Vagina (tissue), 2 donors: ENCODE measurements at regions not wholly inside any gene's neighbourhood (a gene's known extent, or its start where the extent isn't known, plus 50 kb on each side); places are given as distances from the start of the nearest gene placed in this dataset.

Experiments used
- DNase-seq, 2 donors: peaks; one replicate each; pipeline ENCODE4 v3.0.0-alpha.2; 2017; ENCODE audit errors: extremely low spot score in 2 of 2
- H3K27ac ChIP-seq: fragments of 200-600 bp; sonication (generic); one replicate; pipeline ENCODE4 v1.5.1; 2019
- H3K27me3 ChIP-seq: fragments of 200-600 bp; sonication (generic); one replicate; pipeline ENCODE4 v1.5.1; 2019
- H3K36me3 ChIP-seq, 2 donors: fragments of 200-600 bp; sonication (generic); one replicate each; pipeline ENCODE4 v1.5.1; 2017 to 2019
- H3K4me1 ChIP-seq: fragments of 200-600 bp; sonication (generic); one replicate; pipeline ENCODE4 v1.5.1; 2019
- H3K4me3 ChIP-seq, 2 donors: fragments of 200-600 bp; sonication (generic); 1 replicate in 1 of 2; 2 replicates in 1 of 2; pipeline ENCODE4 v1.5.1; 2016 to 2019
- H3K9me3 ChIP-seq: fragments of 200-600 bp; sonication (generic); one replicate; pipeline ENCODE4 v1.5.1; 2019
- POLR2A ChIP-seq, 2 donors: fragments of 450-650 bp; IDR thresholded peaks; one replicate each; pipeline ENCODE4 v1.6.1; 2017; ENCODE audit warnings: antibody characterized with exemption in 2 of 2, mild to moderate bottlenecking in 2 of 2, moderate library complexity in 2 of 2
- POLR2AphosphoS5 ChIP-seq, 2 donors: sonication (generic); formaldehyde crosslinking; IDR thresholded peaks; one replicate each; pipeline ENCODE4 v1.9.0; 2017; ENCODE audit warnings: antibody characterized with exemption in 2 of 2, mild to moderate bottlenecking in 2 of 2, low read depth in 1 of 2; ENCODE audit not compliant: insufficient read depth in 1 of 2
- intact Hi-C: fragments of 100-400 bp; cut with DNase I; formaldehyde crosslinking; loops from one replicate; pipeline ENCODE4 v1.15.1; 2023
- TF ChIP-seq, protein P1 (sequence below), 3 experiments: fragments of 450-650 bp in 2 of 3; fragments of 200-600 bp in 1 of 3; sonication (generic) in 1 of 3; IDR thresholded peaks; one replicate each; pipeline ENCODE4 v1.5.1; 2017 to 2019; ENCODE audit warnings: antibody characterized with exemption in 3 of 3, mild to moderate bottlenecking in 2 of 3, moderate library complexity in 2 of 3

DNA sequence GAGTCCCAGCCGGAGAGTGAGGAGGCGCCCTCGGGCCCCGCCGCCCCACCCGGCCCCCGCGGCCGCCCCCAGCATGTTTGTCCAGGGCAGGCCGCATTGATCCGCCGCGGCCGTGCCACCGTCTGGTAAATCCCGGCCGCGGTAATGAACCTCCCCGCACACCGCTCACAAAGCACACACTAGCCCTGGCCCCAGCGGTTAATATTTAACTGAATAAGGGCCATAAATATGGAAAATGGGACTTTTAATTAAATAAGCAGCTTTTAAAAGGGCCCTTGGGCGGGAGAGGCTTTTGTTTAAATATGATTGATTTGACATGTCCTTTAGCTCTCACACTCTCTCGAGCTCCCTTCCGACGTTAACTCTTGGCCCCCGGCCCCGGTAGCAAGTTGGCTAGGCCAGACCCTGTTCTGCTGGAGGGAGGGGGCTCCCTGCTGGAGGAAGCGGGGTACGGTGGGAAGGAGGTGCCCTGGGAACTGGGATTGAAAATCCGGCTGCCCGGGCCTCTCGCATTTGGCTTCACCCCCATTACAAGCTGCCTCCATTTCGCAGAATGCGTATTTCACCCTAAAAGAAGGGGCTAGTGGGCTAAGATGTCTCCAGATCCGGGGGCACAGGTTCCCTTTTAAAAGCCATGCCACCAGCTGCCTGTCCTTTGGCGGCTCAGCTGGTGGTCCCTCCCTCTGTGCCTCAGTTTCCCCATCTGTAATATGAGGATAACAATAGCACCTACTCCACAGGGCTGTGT, 199.8 kb downstream of the RBM19 start:
- no peak for DNase-seq
- H3K4me3 ChIP-seq, result no peak overlapping the region
- TF ChIP-seq, protein P1, sequence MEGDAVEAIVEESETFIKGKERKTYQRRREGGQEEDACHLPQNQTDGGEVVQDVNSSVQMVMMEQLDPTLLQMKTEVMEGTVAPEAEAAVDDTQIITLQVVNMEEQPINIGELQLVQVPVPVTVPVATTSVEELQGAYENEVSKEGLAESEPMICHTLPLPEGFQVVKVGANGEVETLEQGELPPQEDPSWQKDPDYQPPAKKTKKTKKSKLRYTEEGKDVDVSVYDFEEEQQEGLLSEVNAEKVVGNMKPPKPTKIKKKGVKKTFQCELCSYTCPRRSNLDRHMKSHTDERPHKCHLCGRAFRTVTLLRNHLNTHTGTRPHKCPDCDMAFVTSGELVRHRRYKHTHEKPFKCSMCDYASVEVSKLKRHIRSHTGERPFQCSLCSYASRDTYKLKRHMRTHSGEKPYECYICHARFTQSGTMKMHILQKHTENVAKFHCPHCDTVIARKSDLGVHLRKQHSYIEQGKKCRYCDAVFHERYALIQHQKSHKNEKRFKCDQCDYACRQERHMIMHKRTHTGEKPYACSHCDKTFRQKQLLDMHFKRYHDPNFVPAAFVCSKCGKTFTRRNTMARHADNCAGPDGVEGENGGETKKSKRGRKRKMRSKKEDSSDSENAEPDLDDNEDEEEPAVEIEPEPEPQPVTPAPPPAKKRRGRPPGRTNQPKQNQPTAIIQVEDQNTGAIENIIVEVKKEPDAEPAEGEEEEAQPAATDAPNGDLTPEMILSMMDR (IDR thresholded peaks at IDR 0.05), result no peak
- TF ChIP-seq POLR2AphosphoS5 (IDR thresholded peaks at IDR 0.05; ENCODE audit: insufficient read depth in 1 of 2, low read depth in 1 of 2), result no peak
- no peak for TF ChIP-seq POLR2A (IDR thresholded peaks at IDR 0.05)
- H3K4me1 ChIP-seq, result no peaks in the 10 kb centered on the region
- intact Hi-C loops, result no loop called here
- H3K9me3 ChIP-seq, result no peaks in the 10 kb centered on the region
- H3K27ac ChIP-seq, result no peak overlapping the region
- no peaks in the 10 kb centered on the region for H3K36me3 ChIP-seq
- no peaks in the 10 kb centered on the region for H3K27me3 ChIP-seq

DNA sequence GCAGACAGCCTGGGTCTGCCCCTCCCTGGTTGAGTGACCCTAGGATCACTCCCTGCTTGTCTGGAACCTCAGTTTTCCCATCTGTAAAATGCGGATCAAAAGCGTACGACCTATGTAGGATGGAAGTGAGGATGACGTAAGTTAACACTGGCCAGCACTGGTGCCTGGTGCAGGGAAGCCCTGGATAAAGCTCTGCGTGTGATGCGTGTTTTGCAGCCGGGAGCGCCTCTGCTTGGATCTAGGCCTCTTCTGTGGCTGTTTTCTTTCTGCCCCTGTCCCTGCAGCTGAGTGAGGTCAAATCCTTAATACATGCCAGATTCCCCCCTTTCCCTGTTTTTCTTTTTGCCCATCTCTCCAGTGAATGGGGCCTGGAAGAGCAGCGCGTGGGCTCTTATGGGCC, 201.5 kb downstream of the RBM19 start:
- Histone ChIP-seq H3K27me3 (no peaks in the 10 kb centered on the region), H3K9me3 (no peaks in the 10 kb centered on the region), H3K27ac (no peak overlapping the region), H3K36me3 (no peaks in the 10 kb centered on the region), H3K4me3 (no peak overlapping the region), H3K4me1 (no peaks in the 10 kb centered on the region)
- intact Hi-C loops, result loop anchor here (5.0 kb wide), 1 partner anchor 947 kb away; no protein-coding TSS in a partner anchor
- no peak for DNase-seq
- TF ChIP-seq, protein P1 (IDR thresholded peaks at IDR 0.05), result no peak
- TF ChIP-seq POLR2A (IDR thresholded peaks at IDR 0.05) (no peak), POLR2AphosphoS5 (IDR thresholded peaks at IDR 0.05; ENCODE audit: insufficient read depth in 1 of 2, low read depth in 1 of 2) (no peak)

DNA sequence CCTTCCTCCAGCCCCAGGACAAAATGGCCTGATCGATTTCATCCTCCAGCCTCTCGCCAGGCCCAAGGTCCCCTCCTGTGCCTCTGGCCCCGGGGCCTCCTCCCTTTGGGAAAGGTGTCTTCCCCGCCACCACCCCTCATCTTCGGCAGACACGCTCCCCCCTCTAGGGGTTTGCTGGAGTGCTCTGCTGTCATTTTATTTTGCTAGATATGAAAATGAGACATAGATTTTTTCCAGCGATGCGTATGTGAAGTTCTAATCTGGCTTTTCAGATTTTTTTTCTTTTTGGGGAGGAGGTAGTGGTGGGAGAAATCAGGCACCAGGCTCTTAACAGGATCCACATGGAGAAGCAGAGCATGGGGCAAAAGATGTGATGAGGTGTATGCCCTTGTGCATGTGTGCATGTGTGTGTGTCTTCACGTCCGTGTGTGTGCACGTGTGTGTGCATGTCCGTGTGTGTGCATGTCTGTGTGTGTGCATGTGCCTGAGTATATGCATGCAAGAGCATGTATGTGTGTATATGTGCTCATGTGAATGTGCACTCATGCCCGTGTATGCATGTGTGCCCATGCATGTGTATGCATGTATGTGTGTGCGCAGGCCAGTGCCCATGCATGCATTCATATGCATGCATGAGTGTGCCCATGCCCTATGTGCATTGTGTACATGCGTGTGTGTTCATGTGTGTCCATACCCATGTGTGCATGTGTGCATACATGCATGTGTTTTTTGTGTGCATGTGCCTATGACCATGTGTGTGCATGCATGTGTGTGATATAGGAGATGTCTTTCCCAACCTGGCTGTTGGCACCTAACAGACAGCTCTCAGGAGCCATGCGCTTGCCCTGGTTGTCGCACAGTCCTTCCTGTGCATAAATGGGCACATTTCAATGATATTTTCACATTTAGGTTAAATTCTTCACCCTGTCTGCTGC, 203.0 kb downstream of the RBM19 start:
- no peak for DNase-seq
- no peaks in the 10 kb centered on the region for H3K9me3 ChIP-seq
- H3K36me3 ChIP-seq, result no peaks in the 10 kb centered on the region
- intact Hi-C loops, result loop anchor here (5.0 kb wide), 1 partner anchor 946 kb away; no protein-coding TSS in a partner anchor
- no peaks in the 10 kb centered on the region for H3K4me1 ChIP-seq
- H3K27me3 ChIP-seq, result no peaks in the 10 kb centered on the region
- TF ChIP-seq, protein P1 (IDR thresholded peaks at IDR 0.05), result no peak
- TF ChIP-seq POLR2A (IDR thresholded peaks at IDR 0.05) (no peak), POLR2AphosphoS5 (IDR thresholded peaks at IDR 0.05; ENCODE audit: insufficient read depth in 1 of 2, low read depth in 1 of 2) (no peak)
- no peak overlapping the region for H3K4me3 ChIP-seq
- H3K27ac ChIP-seq, result no peak overlapping the region

DNA sequence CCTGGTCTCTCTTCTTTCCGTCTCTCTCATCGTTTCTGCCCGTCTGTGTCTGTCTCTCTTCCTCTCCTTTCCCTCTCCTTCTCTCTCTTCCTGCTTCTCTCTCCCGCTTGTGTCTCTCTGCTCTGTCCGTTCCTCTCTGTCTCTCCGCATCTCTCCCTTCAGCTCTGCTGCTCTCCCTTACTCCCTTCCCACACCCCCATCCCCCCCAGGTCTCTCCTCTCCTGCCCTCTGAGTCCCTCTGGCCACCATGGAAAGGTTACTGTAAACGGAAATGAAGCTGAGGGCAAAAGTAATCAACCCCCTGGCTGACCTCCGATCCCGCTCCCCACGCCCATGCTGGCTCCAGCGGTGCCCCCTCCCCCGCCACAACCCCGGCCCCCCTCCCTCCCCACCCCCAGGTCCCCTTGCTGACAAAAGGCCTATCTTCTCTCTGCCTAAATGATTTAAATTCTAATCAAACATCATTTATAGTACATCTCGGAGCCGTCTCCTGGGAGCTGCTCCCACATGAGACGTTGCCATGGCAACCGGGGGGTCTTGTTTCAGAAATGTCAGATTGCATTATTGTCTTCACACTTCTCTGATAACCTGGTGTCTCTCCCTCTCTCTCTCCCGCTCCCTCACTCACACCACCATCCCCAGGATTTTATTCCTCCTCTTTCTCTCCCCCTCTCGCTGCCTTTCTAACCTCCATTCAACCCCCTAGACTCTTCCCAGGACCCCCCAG, 203.8 kb downstream of the RBM19 start:
- no peak for DNase-seq
- Histone ChIP-seq H3K27me3 (no peaks in the 10 kb centered on the region), H3K4me1 (no peaks in the 10 kb centered on the region), H3K9me3 (no peaks in the 10 kb centered on the region), H3K4me3 (no peak overlapping the region), H3K27ac (no peak overlapping the region), H3K36me3 (no peaks in the 10 kb centered on the region)
- TF ChIP-seq POLR2AphosphoS5 (IDR thresholded peaks at IDR 0.05; ENCODE audit: insufficient read depth in 1 of 2, low read depth in 1 of 2), result no peak
- TF ChIP-seq, protein P1 (IDR thresholded peaks at IDR 0.05), result no peak
- no peak for TF ChIP-seq POLR2A (IDR thresholded peaks at IDR 0.05)
- intact Hi-C loops, result loop anchor here (5.0 kb wide), 1 partner anchor 945 kb away; no protein-coding TSS in a partner anchor
